HFFc6 (cell line): ENCODE measurements at regions not wholly inside any gene's neighbourhood (a gene's known extent, or its start where the extent isn't known, plus 50 kb on each side); places are given as distances from the start of the nearest gene placed in this dataset.

Experiments used
- DNase-seq: peaks from one replicate; pipeline ENCODE4 v3.0.0-alpha.2; 2018
- H3K27ac Mint-ChIP-seq: 2 replicates; pipeline ENCODE4 v1.8.0; 2020; ENCODE audit warnings: mild to moderate bottlenecking, mixed read lengths
- H3K27me3 Mint-ChIP-seq: 2 replicates; pipeline ENCODE4 v1.8.0; 2021; ENCODE audit warnings: mild to moderate bottlenecking, moderate library complexity, mixed read lengths; ENCODE audit not compliant: insufficient read depth
- H3K36me3 Mint-ChIP-seq: 2 replicates; pipeline ENCODE4 v1.8.0; 2021; ENCODE audit warnings: low read depth, mixed read lengths
- H3K4me1 Mint-ChIP-seq: 2 replicates; pipeline ENCODE4 v1.8.0; 2020; ENCODE audit warnings: low read depth, mixed read lengths
- H3K4me3 Mint-ChIP-seq: 2 replicates; pipeline ENCODE4 v1.8.0; 2020; ENCODE audit warnings: mild to moderate bottlenecking, moderate library complexity, mixed read lengths
- H3K9me3 Mint-ChIP-seq: 2 replicates; pipeline ENCODE4 v1.8.0; 2020; ENCODE audit warnings: mild to moderate bottlenecking, mixed read lengths
- TF ChIP-seq, protein P1 (sequence below): fragments of 200-600 bp; sonication (generic); IDR thresholded peaks from 2 replicates; pipeline ENCODE4 v1.5.0; 2021; ENCODE audit warnings: antibody characterized with exemption, mild to moderate bottlenecking

DNA sequence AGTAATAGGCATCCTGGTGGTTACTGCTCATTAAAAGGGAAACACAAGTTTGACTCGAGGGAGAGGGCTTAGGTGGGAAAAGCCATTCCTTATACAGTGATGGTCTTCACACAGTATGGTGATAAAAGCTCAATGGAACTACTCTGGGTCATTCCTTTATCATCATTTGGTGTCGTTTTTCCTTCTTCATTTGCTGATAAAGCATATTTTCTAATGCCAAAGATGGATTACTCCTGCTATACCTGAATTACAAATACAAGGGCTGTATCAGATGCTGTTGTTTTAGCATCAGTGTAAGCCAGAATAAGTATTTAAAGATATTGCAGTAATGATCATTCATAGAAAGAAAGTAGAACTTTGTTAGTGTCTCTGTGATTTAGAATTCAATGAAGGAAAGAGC, 563.7 kb downstream of the PLCL1 start:
- DNase-seq: no peak
- Mint-ChIP-seq H3K4me1 (no peaks in the 10 kb centered on the region), H3K4me3 (no peak overlapping the region), H3K27ac (no peak overlapping the region), H3K27me3 (no peaks in the 10 kb centered on the region), H3K36me3 (no peaks in the 10 kb centered on the region), H3K9me3 (no peaks in the 10 kb centered on the region; the same call in 1 of the 2 replicates)
- TF ChIP-seq, protein P1, sequence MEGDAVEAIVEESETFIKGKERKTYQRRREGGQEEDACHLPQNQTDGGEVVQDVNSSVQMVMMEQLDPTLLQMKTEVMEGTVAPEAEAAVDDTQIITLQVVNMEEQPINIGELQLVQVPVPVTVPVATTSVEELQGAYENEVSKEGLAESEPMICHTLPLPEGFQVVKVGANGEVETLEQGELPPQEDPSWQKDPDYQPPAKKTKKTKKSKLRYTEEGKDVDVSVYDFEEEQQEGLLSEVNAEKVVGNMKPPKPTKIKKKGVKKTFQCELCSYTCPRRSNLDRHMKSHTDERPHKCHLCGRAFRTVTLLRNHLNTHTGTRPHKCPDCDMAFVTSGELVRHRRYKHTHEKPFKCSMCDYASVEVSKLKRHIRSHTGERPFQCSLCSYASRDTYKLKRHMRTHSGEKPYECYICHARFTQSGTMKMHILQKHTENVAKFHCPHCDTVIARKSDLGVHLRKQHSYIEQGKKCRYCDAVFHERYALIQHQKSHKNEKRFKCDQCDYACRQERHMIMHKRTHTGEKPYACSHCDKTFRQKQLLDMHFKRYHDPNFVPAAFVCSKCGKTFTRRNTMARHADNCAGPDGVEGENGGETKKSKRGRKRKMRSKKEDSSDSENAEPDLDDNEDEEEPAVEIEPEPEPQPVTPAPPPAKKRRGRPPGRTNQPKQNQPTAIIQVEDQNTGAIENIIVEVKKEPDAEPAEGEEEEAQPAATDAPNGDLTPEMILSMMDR: no peak

DNA sequence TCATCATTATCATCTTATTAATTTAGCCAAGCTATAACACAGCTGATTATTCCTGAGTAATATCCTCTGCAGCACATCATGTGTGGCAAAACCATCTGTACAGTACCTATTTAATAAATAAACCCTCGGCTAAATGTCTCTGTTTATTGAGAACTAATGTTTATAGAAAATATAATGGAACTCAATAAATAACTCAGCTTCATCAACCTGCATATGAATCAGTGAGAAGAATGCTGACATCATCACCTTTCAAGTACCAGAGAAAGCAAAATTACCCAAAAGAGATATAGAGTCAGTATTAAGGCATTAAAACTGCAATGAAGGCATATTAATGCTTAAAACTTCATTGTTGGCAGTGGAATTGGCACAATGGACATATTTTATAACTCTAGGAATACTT, 558.3 kb downstream of the PLCL1 start:
- no peaks in the 10 kb centered on the region; the same call in 1 of the 2 replicates for H3K9me3 Mint-ChIP-seq
- no peak overlapping the region for H3K4me3 Mint-ChIP-seq
- H3K36me3 Mint-ChIP-seq: no peaks in the 10 kb centered on the region
- no peak overlapping the region for H3K27ac Mint-ChIP-seq
- no peaks in the 10 kb centered on the region for H3K4me1 Mint-ChIP-seq
- no peak for DNase-seq
- H3K27me3 Mint-ChIP-seq: no peaks in the 10 kb centered on the region
- TF ChIP-seq, protein P1: no peak

DNA sequence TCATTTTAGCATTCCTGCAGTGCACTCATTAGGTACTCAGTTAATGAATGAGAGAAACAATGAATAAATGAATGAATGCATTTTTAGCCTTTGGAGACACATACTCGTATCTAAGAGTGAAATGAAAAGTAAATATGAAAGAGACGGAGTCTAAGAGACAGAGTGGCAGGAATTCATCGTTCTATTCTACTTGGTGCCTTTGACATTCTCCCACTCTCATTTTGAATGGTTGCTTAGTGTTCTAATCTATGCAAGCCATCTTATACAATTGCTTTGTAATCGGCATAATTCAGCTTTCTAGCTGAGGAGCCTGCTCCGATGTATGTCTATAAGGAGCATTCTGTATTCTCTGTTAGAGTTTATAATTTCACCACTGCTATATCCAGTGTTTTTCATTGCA, 554.9 kb downstream of the PLCL1 start:
- TF ChIP-seq, protein P1: no peak
- H3K27me3 Mint-ChIP-seq: no peaks in the 10 kb centered on the region
- no peaks in the 10 kb centered on the region for H3K36me3 Mint-ChIP-seq
- peaks cover 4% of the 10 kb centered on the region; the same call in 1 of the 2 replicates for H3K9me3 Mint-ChIP-seq
- H3K27ac Mint-ChIP-seq: no peak overlapping the region
- no peak for DNase-seq
- no peaks in the 10 kb centered on the region for H3K4me1 Mint-ChIP-seq
- no peak overlapping the region for H3K4me3 Mint-ChIP-seq

DNA sequence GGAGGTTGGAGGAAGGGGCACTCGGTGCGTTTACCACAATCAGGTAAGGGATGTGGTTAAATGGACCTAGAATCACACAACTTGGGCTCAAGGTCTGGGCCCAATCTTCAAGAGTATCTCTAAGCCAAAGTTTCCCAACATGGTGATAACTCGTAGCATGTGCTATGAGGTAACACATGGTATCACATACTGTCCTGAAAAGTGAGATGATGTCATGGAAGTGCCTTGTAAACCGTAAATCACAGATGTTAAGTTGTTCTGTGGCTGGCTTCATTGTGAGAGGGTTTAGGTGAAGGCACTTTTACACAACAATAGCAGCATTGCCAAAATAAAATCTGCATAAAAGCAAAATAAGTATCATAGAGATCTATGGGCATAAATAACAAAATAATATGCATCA, 551.8 kb downstream of the PLCL1 start:
- Mint-ChIP-seq H3K4me3 (no peak overlapping the region), H3K4me1 (no peaks in the 10 kb centered on the region), H3K27ac (no peak overlapping the region), H3K27me3 (no peaks in the 10 kb centered on the region), H3K36me3 (no peaks in the 10 kb centered on the region), H3K9me3 (peaks cover 4% of the 10 kb centered on the region; the same call in 1 of the 2 replicates)
- TF ChIP-seq, protein P1: no peak
- no peak for DNase-seq

DNA sequence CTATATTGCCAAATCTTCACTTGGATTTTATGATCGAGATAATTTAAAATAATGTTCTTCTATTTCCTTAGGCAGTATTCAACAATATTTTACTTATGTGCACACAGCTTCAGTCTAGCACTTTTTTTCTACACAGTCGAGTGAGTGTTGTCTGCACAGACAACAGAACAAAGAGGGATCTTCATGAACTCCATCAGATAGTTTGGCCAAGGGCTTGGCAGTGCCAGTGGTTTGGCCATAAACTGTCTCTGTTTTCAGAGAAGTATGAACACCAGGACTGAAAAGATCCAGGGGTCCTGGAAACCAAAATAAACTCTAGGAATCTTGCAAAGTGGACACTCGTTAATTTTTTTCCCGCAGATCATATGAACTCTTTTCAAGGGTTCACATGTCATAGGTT, 547.3 kb downstream of the PLCL1 start:
- TF ChIP-seq, protein P1: no peak
- no peak overlapping the region for H3K27ac Mint-ChIP-seq
- H3K4me3 Mint-ChIP-seq: no peak overlapping the region
- peaks cover 8% of the 10 kb centered on the region; the same call in 1 of the 2 replicates for H3K9me3 Mint-ChIP-seq
- DNase-seq: no peak
- no peaks in the 10 kb centered on the region for H3K4me1 Mint-ChIP-seq
- no peaks in the 10 kb centered on the region for H3K36me3 Mint-ChIP-seq
- no peaks in the 10 kb centered on the region for H3K27me3 Mint-ChIP-seq

DNA sequence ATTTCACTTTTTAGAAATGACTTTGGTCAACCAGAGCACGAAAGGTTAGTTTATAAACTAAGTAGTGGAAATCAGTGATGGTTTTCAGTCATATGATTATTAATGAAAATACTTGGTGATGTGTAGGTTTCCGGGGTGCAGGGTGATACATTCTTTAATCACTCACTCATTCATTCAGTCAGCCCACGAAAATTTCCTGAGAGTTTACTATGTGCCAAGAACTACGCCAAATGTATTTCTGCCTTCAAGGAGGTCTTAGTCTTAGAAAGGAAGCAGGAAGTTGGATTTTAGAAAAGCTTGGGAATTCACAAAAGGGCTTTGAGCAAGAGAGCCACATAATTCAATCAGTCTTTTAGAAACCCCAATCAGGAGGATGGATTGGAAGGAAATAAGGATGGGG, 543.6 kb downstream of the PLCL1 start:
- no peaks in the 10 kb centered on the region for H3K36me3 Mint-ChIP-seq
- peaks cover 7% of the 10 kb centered on the region; the same call in 1 of the 2 replicates for H3K9me3 Mint-ChIP-seq
- H3K27ac Mint-ChIP-seq: no peak overlapping the region
- no peaks in the 10 kb centered on the region for H3K4me1 Mint-ChIP-seq
- TF ChIP-seq, protein P1: no peak
- H3K4me3 Mint-ChIP-seq: no peak overlapping the region
- H3K27me3 Mint-ChIP-seq: no peaks in the 10 kb centered on the region
- no peak for DNase-seq
